GM19023 (cell line): ENCODE measurements at regions not wholly inside any gene's neighbourhood (a gene's known extent, or its start where the extent isn't known, plus 50 kb on each side); places are given as distances from the start of the nearest gene placed in this dataset.

Experiments used
- ATAC-seq: cut with Tn5 transposase; IDR thresholded peaks from one replicate; pipeline ENCODE4 v1.9.1; 2021; ENCODE audit warnings: mild to moderate bottlenecking, moderate library complexity; ENCODE audit not compliant: unreplicated experiment

- no peak for ATAC-seq
These were observed 135.3 kb upstream of the RPS23 start for GRCh38 chr5:82413302-82414040.

GRCh38 chr5:82408033-82408432 lies 129.9 kb upstream of the RPS23 start:
- ATAC-seq: no peak

- ATAC-seq: no peak
These were observed 128.1 kb upstream of the RPS23 start for GRCh38 chr5:82406205-82406773.

GRCh38 chr5:82405618-82406204 lies 127.6 kb upstream of the RPS23 start:
- no peak for ATAC-seq

GRCh38 chr5:82405161-82405560 lies 127.0 kb upstream of the RPS23 start:
- ATAC-seq: no peak

- ATAC-seq: no peak
These were observed 126.3 kb upstream of the RPS23 start for GRCh38 chr5:82404382-82404945.

GRCh38 chr5:82403724-82404123 lies 125.6 kb upstream of the RPS23 start:
- ATAC-seq: no peak

GRCh38 chr5:82403026-82403425 lies 124.9 kb upstream of the RPS23 start:
- ATAC-seq: no peak

GRCh38 chr5:82399111-82399510 lies 121.0 kb upstream of the RPS23 start:
- no peak for ATAC-seq

- no peak for ATAC-seq
These were observed 119.7 kb upstream of the RPS23 start for GRCh38 chr5:82397741-82398320.

- ATAC-seq: no peak
These were observed 118.8 kb upstream of the RPS23 start for GRCh38 chr5:82396871-82397514.

GRCh38 chr5:82396396-82396795 lies 118.2 kb upstream of the RPS23 start:
- ATAC-seq: no peak

- no peak for ATAC-seq
These were observed 115.8 kb upstream of the RPS23 start for GRCh38 chr5:82393951-82394350.

GRCh38 chr5:82390088-82390487 lies 111.9 kb upstream of the RPS23 start:
- no peak for ATAC-seq

- ATAC-seq: no peak
These were observed 111.2 kb upstream of the RPS23 start for GRCh38 chr5:82389347-82389746.

- ATAC-seq: no peak
These were observed 110.0 kb upstream of the RPS23 start for GRCh38 chr5:82388181-82388580.

- ATAC-seq: no peak
These were observed 109.6 kb upstream of the RPS23 start for GRCh38 chr5:82387819-82388166.

- ATAC-seq: no peak
These were observed 109.1 kb upstream of the RPS23 start for GRCh38 chr5:82387001-82387818.

- no peak for ATAC-seq
These were observed 108.4 kb upstream of the RPS23 start for GRCh38 chr5:82386576-82386975.

- ATAC-seq: no peak
These were observed 106.0 kb upstream of the RPS23 start for GRCh38 chr5:82384034-82384750.
